Progenitor cell of endocrine pancreas (in vitro differentiated cells): ENCODE measurements at regions not wholly inside any gene's neighbourhood (a gene's known extent, or its start where the extent isn't known, plus 50 kb on each side); places are given as distances from the start of the nearest gene placed in this dataset.
A peak's percentile ranks its signal among the peaks of the same experiment; 100 is the strongest.

Experiments used
- DNase-seq: peaks from one replicate; pipeline ENCODE4 v3.0.0; 2021; ENCODE audit warnings: low spot score; ENCODE audit not compliant: unreplicated experiment
- H3K27ac Mint-ChIP-seq: 2 replicates; pipeline ENCODE4 v1.8.0; 2021; ENCODE audit warnings: mild to moderate bottlenecking, moderate library complexity, mixed read lengths
- H3K27me3 Mint-ChIP-seq: 2 replicates; pipeline ENCODE4 v1.8.0; 2021; ENCODE audit warnings: mixed read lengths
- H3K36me3 Mint-ChIP-seq: 2 replicates; pipeline ENCODE4 v1.8.0; 2022; ENCODE audit warnings: mixed read lengths; ENCODE audit not compliant: insufficient read depth
- H3K4me1 Mint-ChIP-seq: 2 replicates; pipeline ENCODE4 v1.8.0; 2021; ENCODE audit warnings: low read depth, mixed read lengths
- H3K4me3 Mint-ChIP-seq: 2 replicates; pipeline ENCODE4 v1.8.0; 2021; ENCODE audit warnings: low read depth, mild to moderate bottlenecking, moderate library complexity, mixed read lengths
- H3K9me3 Mint-ChIP-seq: 2 replicates; pipeline ENCODE4 v1.8.0; 2021; ENCODE audit warnings: low read depth, mixed read lengths
- CTCF ChIP-seq: fragments of 200-600 bp; sonication (generic); IDR thresholded peaks from one replicate; pipeline ENCODE4 v1.5.0; 2021; ENCODE audit warnings: antibody characterized with exemption, mild to moderate bottlenecking; ENCODE audit not compliant: unreplicated experiment

GRCh38 chr4:96347582-96347981 lies 507.7 kb downstream of the PDHA2 start:
- Mint-ChIP-seq H3K4me1 (peaks cover 4% of the 10 kb centered on the region), H3K36me3 (no peaks in the 10 kb centered on the region), H3K4me3 (no peak overlapping the region), H3K27ac (no peak overlapping the region), H3K27me3 (no peaks in the 10 kb centered on the region), H3K9me3 (peaks cover 6% of the 10 kb centered on the region)
- TF ChIP-seq CTCF = no peak
- no peak for DNase-seq

GRCh38 chr4:96352051-96352517 lies 512.2 kb downstream of the PDHA2 start:
- no peaks in the 10 kb centered on the region for H3K36me3 Mint-ChIP-seq
- peaks cover 21% of the 10 kb centered on the region for H3K4me1 Mint-ChIP-seq
- peak; percentile 47 for TF ChIP-seq CTCF
- H3K27ac Mint-ChIP-seq = no peak overlapping the region
- H3K27me3 Mint-ChIP-seq = no peaks in the 10 kb centered on the region
- peaks cover 3% of the 10 kb centered on the region for H3K9me3 Mint-ChIP-seq
- no peak overlapping the region for H3K4me3 Mint-ChIP-seq
- no peak for DNase-seq

- H3K36me3 Mint-ChIP-seq = no peaks in the 10 kb centered on the region
- H3K9me3 Mint-ChIP-seq = no peaks in the 10 kb centered on the region
- no peak for DNase-seq
Observed at GRCh38 chr4:96354036-96354712, 514.3 kb downstream of the PDHA2 start.

GRCh38 chr4:96355414-96355813 lies 515.5 kb downstream of the PDHA2 start:
- Mint-ChIP-seq H3K4me1 (peaks cover 22% of the 10 kb centered on the region), H3K4me3 (no peak overlapping the region), H3K27ac (peak overlapping the region; percentile 39), H3K27me3 (no peaks in the 10 kb centered on the region), H3K36me3 (no peaks in the 10 kb centered on the region), H3K9me3 (no peaks in the 10 kb centered on the region)
- no peak for DNase-seq
- TF ChIP-seq CTCF = no peak

More at GRCh38 chr4:96354036-96354712, 514.3 kb downstream of the PDHA2 start:
- no peak overlapping the region for H3K4me3 Mint-ChIP-seq
- H3K4me1 Mint-ChIP-seq = peaks cover 22% of the 10 kb centered on the region
- no peak for TF ChIP-seq CTCF
- H3K27ac Mint-ChIP-seq = no peak overlapping the region
- no peaks in the 10 kb centered on the region for H3K27me3 Mint-ChIP-seq

GRCh38 chr4:96356591-96357370 lies 516.9 kb downstream of the PDHA2 start:
- no peak for DNase-seq
- Mint-ChIP-seq H3K4me3 (no peak overlapping the region), H3K4me1 (peaks cover 22% of the 10 kb centered on the region), H3K36me3 (no peaks in the 10 kb centered on the region), H3K27ac (peak overlapping the region; percentile 57), H3K9me3 (no peaks in the 10 kb centered on the region), H3K27me3 (no peaks in the 10 kb centered on the region)
- TF ChIP-seq CTCF = no peak
